ENCODE measurements at regions not wholly inside any gene's neighbourhood (a gene's known extent, or its start where the extent isn't known, plus 50 kb on each side); places are given as distances from the start of the nearest gene placed in this dataset.

- no peak for TF ChIP-seq BCLAF1 (IDR thresholded peaks at IDR 0.05)
These were observed 114.1 kb downstream of the GLUD2 start (continued) for GRCh38 chrX:121161501-121161933.

- H3K4me2 ChIP-seq (ENCODE audit: control insufficient read depth, insufficient read depth): no peak overlapping the region
- H3K4me1 ChIP-seq (ENCODE audit: control insufficient read depth, insufficient read depth, low read length): peaks cover 6% of the 10 kb centered on the region
- no peaks in the 10 kb centered on the region for H3K27me3 ChIP-seq (replicated peaks in 1 of 2; ENCODE audit: control insufficient read depth in 2 of 2, insufficient read depth in 2 of 2, low read length in 1 of 2)
- H3K79me2 ChIP-seq (ENCODE audit: control insufficient read depth, insufficient read depth, low read length): no peaks in the 10 kb centered on the region
- H3K36me3 ChIP-seq (ENCODE audit: control insufficient read depth in 2 of 2, insufficient read depth in 2 of 2, low read length in 1 of 2): no peaks in the 10 kb centered on the region
- CTCF ChIA-PET: interaction anchor here (1.0 kb wide), 1 partner anchor 702 kb away, joined by 3 read pairs; no protein-coding TSS in a partner anchor
- no peak overlapping the region for H3K27ac ChIP-seq (ENCODE audit: control insufficient read depth, insufficient read depth)
- SMC1A ChIA-PET (ENCODE audit: uncharacterized antibody, unreplicated experiment): interaction anchor here (1.6 to 2.2 kb wide), 2 partner anchors 13 to 139 kb away, joined by 3 to 6 read pairs; no protein-coding TSS in a partner anchor
- H3K9me3 ChIP-seq (replicated peaks; ENCODE audit: control insufficient read depth, insufficient read depth, low read length): no peaks in the 10 kb centered on the region
- H3K4me3 ChIP-seq: no peak overlapping the region
- no peaks in the 10 kb centered on the region for H4K20me1 ChIP-seq (ENCODE audit: control insufficient read depth, insufficient read depth)
- RAD21 ChIA-PET (ENCODE audit: unreplicated experiment): no interaction called here
- H2AFZ ChIP-seq (ENCODE audit: control insufficient read depth, low read depth, low read length): no peak overlapping the region
- ATAC-seq (no peak), FAIRE-seq (no peak), DNase-seq (ENCODE audit: low read depth, low spot score) (no peak)
- intact Hi-C loops (cut with micrococcal nuclease; ENCODE audit: unreplicated experiment): no loop called here
- in situ Hi-C loops (cut with MboI): no loop called here
- no TSS peak for BruUV-seq (replicated peaks)
- 71% methylated on average over 6 of the region's 6 CpGs for WGBS (ENCODE audit: insufficient coverage, insufficient replicate concordance, low lambda C conversion rate, missing lambda C conversion rate)
- POLR2A ChIA-PET: no interaction called here
- H3K9ac ChIP-seq (ENCODE audit: control insufficient read depth, insufficient read depth, low read length): no peak overlapping the region
- no peak for TF ChIP-seq IRF5 (IDR thresholded peaks at IDR 0.05; ENCODE audit: borderline replicate concordance)
- no peak for TF ChIP-seq ATF7 (IDR thresholded peaks at IDR 0.05; ENCODE audit: low read depth)
- no peak for TF ChIP-seq JUND (IDR thresholded peaks at IDR 0.05; ENCODE audit: low read depth, low read length)
- TF ChIP-seq ZNF24 (IDR thresholded peaks at IDR 0.05): no peak
- TF ChIP-seq NFIC (IDR thresholded peaks at IDR 0.05; ENCODE audit: low read depth, low read length): no peak
- no peak for TF ChIP-seq ESRRA (IDR thresholded peaks at IDR 0.05; ENCODE audit: low read length)
These were observed 116.0 kb downstream of the GLUD2 start for GRCh38 chrX:121163443-121163842.

Measured in GM12878 (cell line).